Activated CD4-positive, CD25-positive, alpha-beta regulatory T cell treated with anti-CD3 and anti-CD28 coated beads, Interleukin-2, amount 50 U/mL, for 24 hours (primary cell): ENCODE measurements at regions not wholly inside any gene's neighbourhood (a gene's known extent, or its start where the extent isn't known, plus 50 kb on each side); places are given as distances from the start of the nearest gene placed in this dataset.
"Not testable (repeated sequence)": the region's sequence is repeated elsewhere in the genome, so short reads cannot be mapped to it uniquely, and the experiment has no call there.

Source experiments
- ATAC-seq, 2 donors: fragments of 150-1000 bp; cut with Tn5 transposase; one replicate each; pipeline ENCODE4 v1.10.0; 2021; ENCODE audit warnings: mild to moderate bottlenecking in 1 of 2, moderate library complexity in 1 of 2

DNA sequence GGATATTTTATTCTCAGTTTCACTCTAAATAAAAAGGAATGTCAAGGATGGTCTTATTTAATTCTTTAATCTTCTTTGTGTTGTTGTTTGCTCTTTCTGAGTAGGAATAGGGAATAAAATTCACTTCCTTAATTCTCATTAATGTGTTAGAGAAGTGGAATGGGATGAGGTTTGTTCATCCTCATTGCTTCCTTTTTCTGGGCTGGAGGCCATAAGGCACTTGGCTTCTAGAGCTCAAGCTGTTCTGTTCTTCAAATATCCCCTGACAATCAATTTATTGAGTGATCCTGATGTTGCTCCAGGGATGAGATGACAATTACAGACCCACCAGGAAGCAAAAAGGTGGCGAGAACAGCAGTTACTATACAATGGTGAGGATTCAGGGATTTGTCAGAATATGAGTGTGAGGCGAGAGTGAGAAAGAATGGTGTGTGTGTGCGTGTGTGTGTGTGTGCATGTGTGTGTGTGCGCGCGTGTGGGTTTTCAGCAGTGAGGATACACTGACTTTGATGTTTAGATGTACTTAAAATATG lies 557.6 kb upstream of the FANCL start:
- no peak for ATAC-seq

DNA sequence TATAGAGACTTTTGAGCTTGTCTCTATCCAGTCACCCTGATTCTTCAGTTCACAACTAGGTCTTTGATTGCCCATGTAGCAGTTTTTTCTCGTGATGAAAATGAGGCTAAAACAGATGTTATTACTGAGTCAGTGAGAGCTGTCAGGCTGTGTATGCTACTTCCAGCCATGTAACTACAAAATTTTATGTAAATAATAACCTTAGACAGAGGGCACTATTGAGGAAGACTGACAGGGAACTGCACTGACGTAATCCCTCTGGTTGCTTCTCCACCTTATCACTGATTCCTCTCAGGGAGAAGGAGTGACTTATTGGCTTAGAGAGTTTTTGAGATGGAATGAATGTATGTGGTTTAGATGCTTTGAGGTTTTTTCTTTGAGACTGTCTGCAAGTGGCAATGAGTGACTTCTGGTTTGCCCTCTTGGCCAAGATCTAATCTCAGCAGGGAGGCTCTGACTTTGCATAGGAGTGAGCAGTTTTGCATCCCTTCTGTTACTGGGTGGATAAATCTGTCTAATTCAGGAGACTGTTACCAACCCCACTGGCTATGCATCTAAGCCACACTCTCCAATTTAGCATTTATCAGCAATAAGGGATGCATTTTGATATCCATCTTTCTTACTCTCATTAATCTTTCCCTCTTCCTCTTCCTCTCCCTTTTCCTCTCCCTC lies 555.2 kb upstream of the FANCL start:
- ATAC-seq, result no peak

DNA sequence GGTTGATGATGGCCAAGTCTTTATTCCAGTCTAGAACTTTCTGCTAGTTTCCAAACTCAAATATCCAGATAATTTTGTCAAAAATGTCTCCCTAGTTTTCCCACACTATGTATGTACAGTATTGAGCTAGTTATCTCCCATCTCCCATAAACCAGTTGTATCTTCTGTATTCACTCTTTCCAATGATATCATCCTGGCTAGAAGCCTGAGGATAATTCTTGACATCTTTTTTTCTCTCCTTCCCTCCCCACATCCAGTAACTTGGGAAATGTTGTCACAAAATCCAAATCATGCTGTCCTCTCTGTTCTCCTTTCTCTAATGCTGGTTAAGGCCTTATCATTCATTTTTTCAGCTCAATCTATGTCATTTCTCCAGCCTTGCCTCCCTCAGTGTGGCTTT lies 553.8 kb upstream of the FANCL start:
- no peak for ATAC-seq

- no peak for ATAC-seq
Observed at GRCh38 chr2:58794103-58794502, 553.0 kb upstream of the FANCL start.

DNA sequence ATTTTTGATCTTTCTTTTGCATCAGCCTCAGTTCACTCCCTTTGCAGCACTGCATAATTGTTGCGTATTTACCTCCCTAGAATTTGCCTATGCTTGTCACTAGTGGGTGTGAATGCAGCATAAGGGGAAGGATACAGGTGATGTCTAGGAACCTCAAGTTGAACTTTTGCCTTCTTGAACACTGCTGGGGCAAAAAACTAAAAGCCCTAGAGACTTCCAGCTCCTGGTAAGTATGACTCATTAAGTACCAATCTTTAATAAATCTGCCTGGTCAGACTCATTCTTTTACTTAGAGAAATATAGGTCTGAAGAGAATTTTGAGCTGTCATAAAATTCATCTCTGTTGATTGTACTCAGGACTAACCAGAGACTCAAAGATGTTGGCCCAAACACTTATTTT lies 547.3 kb upstream of the FANCL start:
- ATAC-seq, result peak in 1 of 2 donors; percentile 36

DNA sequence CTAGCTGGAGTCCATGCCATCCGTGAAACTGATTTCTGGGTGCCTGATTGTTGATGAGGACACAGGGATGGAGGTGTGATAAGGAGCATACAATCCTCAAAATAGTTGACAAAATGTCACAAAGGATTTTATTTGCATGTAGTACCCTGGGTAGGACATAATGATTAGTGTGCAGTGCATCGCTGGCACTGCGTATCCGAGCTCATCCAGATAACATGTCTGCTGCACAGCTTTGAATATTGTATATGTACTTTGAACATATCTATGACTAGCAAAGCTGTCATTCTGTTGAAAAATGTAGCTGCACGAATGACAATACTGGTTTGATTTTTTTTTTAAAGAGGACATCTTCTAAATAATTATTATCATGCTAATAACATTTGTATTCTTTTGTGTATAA lies 529.7 kb upstream of the FANCL start:
- ATAC-seq, result no peak

DNA sequence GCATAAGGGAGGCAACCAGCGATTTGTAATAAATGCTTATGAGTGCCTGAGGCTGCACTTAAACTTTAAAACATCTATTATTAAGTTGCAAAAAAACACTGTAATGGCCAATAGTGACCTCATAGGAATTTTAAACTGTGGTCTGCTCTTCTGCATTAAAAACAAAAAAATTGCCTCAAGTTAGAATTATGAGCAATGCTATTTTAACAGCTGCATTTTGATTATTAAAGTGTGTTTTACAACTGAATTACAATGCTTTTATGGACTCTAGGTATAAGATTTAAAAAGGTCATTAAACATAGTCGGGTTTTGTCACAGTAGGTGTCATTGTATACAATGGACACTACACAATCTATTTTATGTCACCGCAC lies 528.7 kb upstream of the FANCL start:
- no peak for ATAC-seq

DNA sequence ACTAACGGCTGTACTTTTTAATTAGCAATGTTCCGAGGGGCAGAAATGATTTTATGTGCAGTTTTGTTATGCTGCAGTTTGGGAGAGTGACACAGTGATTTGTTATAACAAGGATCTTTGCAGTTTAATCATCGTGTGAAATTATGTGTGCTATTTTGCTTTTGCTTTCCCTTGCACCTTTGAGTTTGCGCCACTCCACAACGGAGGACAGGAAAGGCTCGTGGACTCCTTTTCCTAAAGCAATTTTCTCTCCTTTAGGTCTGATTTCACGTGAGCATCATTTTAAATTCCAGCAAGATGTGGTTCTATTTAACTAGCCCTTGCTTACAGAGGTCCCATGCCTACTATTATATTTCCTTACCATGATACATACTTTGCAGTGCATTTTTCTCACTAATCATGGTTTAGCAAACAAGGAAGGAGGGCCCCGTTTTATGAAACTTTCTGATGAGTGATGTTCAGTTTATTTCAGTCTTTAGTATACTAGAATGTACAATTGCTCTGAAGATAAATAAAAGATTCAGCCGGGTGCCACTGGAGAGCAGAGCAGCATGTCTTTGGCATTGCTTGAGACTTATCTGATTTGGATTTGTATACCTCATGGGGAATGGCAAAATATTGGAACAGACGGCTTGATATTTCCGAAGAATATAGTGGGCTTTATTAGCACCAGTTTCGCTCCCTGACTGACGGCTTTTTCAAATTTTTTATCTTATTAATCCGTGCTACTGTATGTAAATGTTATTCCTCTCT lies 528.2 kb upstream of the FANCL start:
- ATAC-seq, result no peak

DNA sequence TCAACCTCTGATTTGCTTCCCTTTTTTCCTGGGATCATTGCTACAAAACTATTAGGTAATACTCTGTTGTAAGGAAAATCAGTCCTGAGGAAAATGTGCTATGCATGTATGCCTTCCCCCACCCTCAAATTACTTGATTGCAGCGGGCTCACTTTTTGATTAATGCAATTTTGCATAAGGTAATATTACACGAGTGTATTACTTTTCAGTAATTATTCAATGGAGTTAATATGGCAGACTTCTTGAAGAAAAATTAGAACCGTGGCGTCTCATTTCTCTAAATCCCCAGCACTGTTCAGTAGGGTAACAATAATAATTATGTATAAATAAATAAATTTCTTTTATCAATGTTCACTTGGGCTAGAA lies 527.6 kb upstream of the FANCL start:
- no peak for ATAC-seq

GRCh38 chr2:58767828-58768714 lies 526.9 kb upstream of the FANCL start:
- no peak for ATAC-seq

DNA sequence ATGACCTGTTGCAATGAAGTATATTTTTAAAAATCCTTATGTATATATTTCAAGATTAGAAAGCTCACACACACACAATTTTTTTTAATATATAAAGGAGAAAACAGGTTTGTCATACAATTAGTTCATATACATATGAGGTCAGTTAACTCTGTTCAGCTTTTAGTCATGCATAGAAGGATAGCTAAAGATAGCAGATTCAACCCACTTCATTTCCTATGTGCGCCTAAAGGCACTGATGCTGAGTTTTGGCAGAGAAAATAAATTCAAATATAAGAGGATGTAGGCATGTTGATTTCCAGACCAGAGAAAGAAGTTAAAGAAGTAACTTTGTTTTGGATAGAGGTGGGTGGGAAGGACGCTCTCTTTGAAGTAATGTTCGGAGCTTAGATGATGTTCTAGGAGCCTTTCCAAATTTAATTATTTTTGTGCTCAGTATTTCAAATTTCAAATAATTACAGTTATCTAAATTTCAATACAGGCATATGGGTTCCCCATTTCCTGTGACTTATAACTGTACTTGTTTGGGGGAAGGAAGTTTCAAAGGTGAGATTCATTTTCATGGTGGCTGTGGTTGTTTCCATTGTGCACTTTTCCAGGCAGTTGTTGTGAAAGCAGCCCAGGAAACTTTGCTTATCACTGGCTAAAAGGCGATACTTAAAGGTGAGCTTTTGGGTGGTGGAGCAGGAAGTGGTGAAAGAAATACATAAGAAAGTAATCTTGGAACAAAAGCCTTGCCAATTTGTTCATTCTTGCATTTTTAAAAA lies 523.4 kb upstream of the FANCL start:
- no peak for ATAC-seq

DNA sequence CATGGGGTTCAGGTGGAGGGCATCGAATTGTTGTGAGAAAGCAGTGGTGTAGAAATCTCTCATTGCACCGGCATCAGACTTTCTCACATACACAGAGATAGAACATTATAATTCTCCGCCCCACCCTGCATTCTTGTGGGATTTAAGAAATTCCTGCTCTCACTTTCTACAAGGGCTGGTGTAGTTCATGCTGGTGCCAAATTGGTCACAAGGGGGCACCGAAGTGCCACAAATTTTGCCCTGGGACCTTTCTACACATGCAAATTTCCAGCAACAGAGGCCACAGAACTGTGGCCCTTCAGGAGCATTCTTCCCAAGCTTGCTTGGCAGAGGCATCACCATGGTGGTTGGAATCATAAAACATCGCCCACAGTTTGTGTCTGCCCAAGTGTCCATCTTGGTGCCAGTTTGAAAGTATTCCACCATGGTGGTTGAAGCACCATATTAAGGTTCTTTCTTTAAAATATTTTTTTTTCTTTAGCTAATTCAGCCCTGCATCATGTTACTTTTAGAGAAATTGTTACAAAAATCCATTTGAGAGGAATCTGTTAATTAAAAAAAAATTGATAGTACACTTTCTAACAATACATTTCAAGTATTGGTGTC lies 521.2 kb upstream of the FANCL start:
- no peak for ATAC-seq

GRCh38 chr2:58757971-58758370 lies 516.8 kb upstream of the FANCL start:
- no peak for ATAC-seq

- ATAC-seq, result no peak
Observed at GRCh38 chr2:58756336-58756735, 515.2 kb upstream of the FANCL start.

DNA sequence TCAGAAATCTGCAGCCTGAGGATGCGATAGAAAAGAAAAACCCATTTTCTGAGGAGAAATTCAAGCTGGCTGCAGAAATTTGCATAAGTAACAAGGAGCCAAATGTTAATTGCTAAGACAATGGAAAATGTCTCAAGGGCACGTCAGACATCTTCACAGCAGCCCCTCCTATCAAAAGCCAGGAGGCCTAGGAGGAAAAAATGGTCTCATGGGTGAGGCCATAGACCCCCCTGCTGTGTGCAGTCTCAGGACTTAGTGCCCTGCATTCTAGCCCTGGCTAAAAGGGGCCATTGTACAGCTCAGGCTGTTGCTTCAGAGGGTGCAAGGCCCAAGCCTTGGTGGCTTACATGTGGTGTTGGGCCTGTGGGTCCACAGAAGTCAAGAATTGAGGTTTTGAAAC lies 511.4 kb upstream of the FANCL start:
- not testable (repeated sequence) for ATAC-seq

GRCh38 chr2:58751676-58752075 lies 510.6 kb upstream of the FANCL start:
- not testable (repeated sequence) for ATAC-seq

- ATAC-seq, result no peak
Observed at GRCh38 chr2:58749041-58749440, 507.9 kb upstream of the FANCL start.

- ATAC-seq, result not testable (repeated sequence)
Observed at GRCh38 chr2:58745334-58745733, 504.2 kb upstream of the FANCL start.

- no peak for ATAC-seq
Observed at GRCh38 chr2:58740426-58740825, 499.3 kb upstream of the FANCL start.

DNA sequence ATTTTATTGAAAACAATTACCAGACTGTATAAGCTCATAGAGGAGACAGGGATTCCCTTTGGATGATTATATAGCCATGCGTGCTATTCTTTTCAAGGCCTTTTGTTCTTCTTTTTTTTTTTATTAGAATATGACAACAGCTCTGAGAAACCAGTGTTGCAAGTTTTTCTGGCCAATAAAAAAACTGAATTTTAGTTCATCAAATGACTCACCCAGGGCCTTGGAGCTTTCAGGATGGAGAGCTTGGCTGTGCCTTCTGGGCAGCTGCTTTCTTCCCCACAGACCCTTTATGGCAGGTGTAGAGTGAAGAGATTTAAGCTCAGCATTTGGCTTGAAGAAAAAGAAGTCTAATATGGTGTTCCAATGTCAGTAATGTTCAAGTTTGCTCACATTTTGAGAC lies 497.9 kb upstream of the FANCL start:
- ATAC-seq, result no peak

- no peak for ATAC-seq
Observed at GRCh38 chr2:58734365-58734764, 493.2 kb upstream of the FANCL start.

DNA sequence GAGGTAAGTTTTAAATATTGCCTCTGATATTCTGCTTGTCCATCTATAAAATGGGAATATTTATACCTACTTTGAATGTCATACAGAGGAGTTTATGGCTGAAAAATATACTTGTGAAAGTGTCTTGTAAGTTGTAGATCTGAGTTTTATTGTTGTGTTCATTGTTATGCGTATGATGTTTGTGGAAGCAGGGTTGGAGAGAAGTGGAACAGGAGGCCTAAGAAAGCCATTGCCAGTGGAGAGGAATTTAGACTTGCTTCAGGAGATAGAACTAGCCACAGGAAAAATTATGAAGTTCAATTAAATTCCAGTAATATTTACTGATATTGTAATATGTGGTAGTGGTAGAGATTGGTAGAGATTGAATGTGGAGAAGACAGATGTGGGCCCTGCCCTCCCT lies 491.9 kb upstream of the FANCL start:
- no peak for ATAC-seq
